HL-60 (cell line): ENCODE measurements at regions not wholly inside any gene's neighbourhood (a gene's known extent, or its start where the extent isn't known, plus 50 kb on each side); places are given as distances from the start of the nearest gene placed in this dataset.
"Not testable (repeated sequence)": the region's sequence is repeated elsewhere in the genome, so short reads cannot be mapped to it uniquely, and the experiment has no call there.

ENCODE experiments used
- GABPA ChIP-seq: IDR thresholded peaks from 2 replicates; pipeline ENCODE4 v1.6.1; 2012; ENCODE audit warnings: low read depth
- TF ChIP-seq, protein P1 (sequence below): IDR thresholded peaks from one replicate; pipeline ENCODE4 v1.5.1; 2011; ENCODE audit warnings: low read length, control low read depth, inconsistent platforms; ENCODE audit not compliant: insufficient read depth
- TF ChIP-seq, protein P2 (sequence below): IDR thresholded peaks from 2 replicates; pipeline ENCODE4 v1.6.1; 2012; ENCODE audit warnings: low read depth; ENCODE audit not compliant: insufficient replicate concordance

DNA sequence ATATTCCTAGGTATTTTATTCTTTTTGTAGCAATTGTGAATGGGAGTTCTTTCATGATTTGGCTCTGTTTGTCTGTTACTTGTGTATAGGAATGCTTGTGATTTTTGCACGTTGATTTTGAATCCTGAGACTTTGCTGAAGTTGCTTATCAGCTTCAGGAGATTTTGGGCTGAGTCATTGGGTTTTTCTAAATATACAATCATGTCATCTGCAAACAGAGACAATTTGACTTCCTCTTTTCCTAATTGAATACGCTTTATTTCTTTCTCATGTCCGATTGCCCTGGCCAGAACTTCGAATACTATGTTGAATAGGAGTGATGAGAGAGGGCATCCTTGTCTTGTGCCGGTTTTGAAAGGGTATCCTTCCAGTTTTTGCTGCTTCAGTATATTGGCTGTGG lies 234.6 kb upstream of the RASGRP1 start:
- TF ChIP-seq, protein P1, sequence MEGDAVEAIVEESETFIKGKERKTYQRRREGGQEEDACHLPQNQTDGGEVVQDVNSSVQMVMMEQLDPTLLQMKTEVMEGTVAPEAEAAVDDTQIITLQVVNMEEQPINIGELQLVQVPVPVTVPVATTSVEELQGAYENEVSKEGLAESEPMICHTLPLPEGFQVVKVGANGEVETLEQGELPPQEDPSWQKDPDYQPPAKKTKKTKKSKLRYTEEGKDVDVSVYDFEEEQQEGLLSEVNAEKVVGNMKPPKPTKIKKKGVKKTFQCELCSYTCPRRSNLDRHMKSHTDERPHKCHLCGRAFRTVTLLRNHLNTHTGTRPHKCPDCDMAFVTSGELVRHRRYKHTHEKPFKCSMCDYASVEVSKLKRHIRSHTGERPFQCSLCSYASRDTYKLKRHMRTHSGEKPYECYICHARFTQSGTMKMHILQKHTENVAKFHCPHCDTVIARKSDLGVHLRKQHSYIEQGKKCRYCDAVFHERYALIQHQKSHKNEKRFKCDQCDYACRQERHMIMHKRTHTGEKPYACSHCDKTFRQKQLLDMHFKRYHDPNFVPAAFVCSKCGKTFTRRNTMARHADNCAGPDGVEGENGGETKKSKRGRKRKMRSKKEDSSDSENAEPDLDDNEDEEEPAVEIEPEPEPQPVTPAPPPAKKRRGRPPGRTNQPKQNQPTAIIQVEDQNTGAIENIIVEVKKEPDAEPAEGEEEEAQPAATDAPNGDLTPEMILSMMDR = not testable (repeated sequence)
- TF ChIP-seq GABPA = not testable (repeated sequence)
- TF ChIP-seq, protein P2, sequence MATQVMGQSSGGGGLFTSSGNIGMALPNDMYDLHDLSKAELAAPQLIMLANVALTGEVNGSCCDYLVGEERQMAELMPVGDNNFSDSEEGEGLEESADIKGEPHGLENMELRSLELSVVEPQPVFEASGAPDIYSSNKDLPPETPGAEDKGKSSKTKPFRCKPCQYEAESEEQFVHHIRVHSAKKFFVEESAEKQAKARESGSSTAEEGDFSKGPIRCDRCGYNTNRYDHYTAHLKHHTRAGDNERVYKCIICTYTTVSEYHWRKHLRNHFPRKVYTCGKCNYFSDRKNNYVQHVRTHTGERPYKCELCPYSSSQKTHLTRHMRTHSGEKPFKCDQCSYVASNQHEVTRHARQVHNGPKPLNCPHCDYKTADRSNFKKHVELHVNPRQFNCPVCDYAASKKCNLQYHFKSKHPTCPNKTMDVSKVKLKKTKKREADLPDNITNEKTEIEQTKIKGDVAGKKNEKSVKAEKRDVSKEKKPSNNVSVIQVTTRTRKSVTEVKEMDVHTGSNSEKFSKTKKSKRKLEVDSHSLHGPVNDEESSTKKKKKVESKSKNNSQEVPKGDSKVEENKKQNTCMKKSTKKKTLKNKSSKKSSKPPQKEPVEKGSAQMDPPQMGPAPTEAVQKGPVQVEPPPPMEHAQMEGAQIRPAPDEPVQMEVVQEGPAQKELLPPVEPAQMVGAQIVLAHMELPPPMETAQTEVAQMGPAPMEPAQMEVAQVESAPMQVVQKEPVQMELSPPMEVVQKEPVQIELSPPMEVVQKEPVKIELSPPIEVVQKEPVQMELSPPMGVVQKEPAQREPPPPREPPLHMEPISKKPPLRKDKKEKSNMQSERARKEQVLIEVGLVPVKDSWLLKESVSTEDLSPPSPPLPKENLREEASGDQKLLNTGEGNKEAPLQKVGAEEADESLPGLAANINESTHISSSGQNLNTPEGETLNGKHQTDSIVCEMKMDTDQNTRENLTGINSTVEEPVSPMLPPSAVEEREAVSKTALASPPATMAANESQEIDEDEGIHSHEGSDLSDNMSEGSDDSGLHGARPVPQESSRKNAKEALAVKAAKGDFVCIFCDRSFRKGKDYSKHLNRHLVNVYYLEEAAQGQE = not testable (repeated sequence)
